ENCODE measurements at regions not wholly inside any gene's neighbourhood (a gene's known extent, or its start where the extent isn't known, plus 50 kb on each side); places are given as distances from the start of the nearest gene placed in this dataset.

DNA sequence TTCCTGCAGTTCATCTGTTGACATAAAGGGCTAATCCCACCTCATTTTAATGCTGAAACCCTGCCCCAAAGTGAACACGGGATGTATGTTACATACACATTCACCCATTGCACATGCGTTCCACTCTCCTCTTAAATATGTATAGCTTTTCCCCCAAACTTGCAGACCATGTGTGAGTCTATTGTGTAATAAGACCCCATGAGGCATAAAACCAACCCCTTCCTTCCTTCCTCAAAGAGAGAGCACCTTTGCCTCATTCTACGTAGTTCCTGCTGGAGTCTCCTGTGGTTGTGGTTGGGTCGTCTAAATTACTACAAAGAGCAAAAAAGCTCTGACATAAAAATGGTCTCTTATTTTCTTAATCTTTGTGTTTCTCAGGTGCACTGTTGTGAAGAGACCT, 345.7 kb upstream of the KLF6 start:
- intact Hi-C loops (cut with micrococcal nuclease), result loop anchor here (1.0 to 10.0 kb wide), 13 partner anchors 56 to 1164 kb away; no protein-coding TSS in a partner anchor

DNA sequence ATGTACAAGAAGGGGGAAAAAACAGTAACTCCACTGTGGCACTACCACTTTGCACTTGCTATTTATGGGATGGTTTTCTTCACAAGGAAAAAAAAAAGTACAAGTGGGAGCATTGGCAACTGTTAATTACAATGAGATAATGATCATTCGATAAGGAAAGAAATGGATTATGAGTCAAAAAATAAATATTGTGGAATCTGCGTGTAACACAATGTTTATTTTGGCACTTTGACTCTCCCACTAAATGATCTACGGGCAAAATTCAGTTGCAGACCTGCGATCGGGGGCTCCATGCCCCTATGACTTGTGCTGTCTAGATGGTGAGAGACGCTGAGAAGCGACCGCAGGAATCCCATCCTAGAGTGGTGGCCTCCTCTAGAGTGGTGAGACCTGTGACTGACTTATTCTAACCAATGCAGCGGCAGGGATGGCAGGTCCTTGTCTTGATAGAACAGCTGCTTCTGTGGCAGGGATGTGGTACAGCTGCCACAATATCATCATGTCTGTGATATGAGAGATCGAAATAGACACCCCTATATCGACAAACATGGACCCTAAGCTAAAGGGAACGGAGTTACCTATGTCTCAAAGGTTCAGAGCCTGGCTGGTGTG, 345.0 kb upstream of the KLF6 start:
- intact Hi-C loops (cut with micrococcal nuclease), result loop anchor here (2.0 to 10.0 kb wide), 8 partner anchors 55 to 1165 kb away; no protein-coding TSS in a partner anchor

DNA sequence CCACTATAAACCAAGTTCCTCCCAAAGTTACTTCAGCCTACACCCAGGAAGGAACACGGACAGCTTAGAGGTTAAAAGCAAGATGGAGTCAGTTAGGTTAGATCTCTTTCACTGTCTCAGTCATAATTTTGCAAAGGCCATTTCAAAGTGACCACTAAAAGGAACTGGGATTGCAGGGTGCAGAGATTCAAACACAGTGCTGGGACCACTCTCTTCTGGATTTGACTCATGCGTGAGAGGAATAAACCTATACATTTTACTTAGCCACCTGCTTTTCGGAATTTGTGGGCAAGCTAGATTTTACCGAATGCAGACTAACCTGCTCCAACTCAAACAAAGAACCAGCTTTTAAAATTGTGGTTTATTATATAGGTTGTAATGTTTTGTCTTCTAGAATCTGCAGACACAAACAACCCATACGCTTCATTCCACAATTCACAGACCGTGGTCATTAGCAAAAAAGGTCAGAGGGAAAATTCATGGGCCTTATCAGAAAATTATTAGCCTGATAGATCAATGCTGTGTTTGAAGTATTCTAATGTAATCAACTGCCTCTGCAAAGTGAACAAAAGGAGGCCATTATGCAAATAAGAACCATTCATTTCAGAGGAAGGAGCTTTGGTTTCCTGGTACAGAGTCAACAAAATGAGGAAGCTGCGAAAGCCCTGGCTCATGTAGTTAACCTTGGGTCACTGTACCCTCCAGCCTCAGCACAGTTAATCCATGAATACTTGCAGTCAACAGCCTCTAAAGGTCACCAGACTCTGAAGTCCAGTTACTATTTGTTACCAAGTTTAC, 342.7 kb upstream of the KLF6 start:
- intact Hi-C loops (cut with micrococcal nuclease), result no loop called here

DNA sequence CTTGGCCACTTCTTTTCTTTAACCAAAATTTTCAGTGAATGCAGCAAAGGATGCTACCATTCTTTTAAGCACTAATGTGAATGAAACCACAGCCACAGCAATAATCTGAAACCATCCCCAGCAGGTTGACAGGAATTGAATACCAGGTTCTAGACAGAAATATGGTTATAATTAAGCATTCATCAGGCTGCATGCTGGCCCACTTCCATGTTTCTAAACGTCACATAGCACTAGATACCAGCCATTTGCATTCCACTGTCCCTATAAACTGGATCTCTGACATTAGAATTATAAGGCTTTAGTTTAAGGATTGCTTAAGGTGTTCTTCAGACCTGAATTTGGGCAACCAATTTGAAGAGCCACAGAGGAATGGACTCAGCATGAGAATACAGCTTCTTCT, 340.8 kb upstream of the KLF6 start:
- intact Hi-C loops (cut with micrococcal nuclease), result no loop called here

DNA sequence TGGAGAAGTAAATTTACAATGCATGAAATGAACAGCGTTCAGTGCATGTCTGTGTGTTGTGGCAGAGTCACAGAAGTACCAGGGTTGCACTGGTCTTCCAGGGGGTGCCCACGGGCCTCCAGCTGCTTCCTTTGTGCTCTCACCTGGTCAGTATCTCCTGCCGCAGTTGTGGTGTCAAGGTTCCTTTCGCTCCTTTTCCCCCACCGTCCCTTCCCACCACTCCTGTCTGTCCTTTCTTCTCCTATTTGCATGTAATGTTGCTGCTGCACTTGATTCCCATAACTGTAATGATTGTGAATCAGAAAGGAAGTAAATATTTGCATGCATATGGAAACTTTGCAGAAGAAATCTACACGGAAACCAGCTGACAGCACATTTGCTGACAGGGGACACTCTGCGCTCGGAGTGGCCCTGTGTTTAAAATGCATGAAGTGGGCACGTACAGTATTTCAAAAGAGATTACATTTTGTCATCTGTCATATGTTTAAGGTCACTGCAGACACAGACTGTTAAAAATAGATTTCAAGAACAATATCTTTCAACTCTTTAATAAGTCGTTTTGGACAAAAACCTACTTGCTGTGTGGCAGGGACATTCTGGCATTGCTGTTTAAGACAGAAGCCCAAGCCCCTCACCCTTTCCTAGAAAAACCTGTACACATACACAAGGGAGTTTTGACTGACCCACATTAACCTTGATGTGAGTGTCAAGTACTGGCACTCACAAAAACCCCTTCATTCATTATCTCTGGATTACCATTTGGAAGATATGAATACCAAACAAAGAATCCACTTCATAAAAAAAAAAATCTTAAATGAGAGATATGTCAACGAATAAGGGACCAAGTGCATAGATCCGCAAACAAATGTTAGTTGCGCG, 336.7 kb upstream of the KLF6 start:
- intact Hi-C loops (cut with micrococcal nuclease), result no loop called here

DNA sequence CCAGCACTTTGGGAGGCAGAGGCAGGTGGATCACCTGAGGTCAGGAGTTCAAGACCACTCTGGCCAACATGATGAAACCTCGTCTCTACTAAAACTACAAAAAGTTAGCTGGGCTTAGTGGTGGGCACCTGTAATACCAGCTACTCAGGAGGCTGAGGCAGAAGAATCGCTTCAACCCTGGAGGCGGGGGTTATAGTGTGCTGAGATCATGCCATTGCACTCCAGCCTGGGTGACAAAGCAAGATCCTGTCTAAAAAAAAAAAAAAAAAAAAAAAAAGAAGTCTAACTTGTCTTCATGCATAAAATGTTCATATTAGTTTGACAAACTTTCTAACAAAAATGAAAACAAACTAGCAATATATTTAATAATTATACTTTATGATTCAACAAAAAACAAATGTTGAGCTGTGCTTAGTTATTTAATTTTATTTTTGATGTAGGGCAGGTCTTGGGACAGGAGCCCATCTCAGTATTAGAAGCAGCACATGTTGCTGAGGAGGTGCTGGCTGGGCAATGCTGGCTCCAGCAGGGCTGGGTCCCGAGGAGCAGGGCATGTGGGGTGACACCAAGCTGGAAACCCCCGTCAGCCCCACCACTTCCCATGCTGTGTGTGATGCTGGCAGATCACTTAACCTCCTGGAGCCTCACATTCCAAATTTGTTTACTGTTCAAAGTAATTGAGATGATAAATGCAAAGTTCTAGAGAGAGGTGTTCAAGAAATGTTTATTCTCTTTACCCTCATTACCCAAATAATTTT, 335.3 kb upstream of the KLF6 start:
- intact Hi-C loops (cut with micrococcal nuclease), result no loop called here

DNA sequence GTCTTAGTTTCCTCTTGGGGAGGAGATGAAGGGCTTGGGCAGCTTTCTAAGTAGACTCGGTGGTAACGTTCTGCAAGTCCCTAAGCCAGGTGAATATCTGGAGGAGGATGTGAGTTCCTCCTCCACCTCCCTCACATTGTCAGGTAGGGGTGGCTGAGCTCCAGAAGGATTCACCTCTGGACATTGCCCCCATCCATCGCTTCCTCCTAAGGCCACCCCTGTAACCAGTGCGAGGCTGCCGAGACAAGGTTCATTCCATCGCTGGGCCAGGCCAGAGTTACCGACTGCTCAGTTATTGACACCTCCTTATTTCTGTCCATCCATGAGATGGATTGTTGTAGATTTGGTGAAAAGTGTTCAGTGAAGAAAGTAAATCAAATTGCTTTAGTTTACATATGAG, 334.1 kb upstream of the KLF6 start:
- intact Hi-C loops (cut with micrococcal nuclease), result no loop called here

DNA sequence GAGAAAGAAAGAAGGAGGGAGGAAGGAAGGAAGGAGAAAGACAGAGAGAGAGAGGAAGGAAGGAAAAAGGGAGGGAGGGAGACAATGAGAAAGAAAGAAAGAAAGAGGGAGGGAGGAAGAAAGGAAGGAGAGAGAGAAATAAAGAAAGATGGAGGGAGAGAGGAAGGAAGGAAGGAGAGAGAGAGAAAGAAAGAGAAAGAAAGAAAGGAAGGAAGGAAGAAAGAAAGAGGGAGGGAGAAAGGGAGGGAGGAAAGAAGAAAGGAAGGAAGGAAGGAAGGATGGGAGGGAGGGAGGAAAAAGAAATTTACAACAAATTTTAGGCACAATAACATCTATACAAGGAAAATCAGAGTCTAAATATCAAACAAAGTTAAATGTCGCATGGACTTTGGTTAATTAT, 332.6 kb upstream of the KLF6 start:
- intact Hi-C loops (cut with micrococcal nuclease), result no loop called here

DNA sequence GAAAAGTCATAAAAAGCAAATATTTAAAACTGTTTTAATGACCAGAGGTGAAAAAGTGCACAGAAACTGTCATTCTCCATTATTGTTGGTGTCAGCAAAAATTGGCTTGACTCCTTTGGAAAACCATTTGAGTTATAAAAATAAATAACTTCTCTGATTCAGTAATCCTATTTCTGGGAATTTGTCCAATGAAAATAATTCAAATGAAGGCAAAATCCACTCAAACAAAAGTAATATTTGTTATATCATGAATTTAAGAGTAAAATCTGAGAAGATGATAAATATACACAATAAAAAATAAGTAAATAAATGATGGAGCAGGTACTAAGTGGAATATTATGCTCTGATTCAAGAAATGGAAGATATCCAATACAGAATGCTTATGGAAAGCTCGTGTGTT, 326.6 kb upstream of the KLF6 start:
- intact Hi-C loops (cut with micrococcal nuclease), result no loop called here

DNA sequence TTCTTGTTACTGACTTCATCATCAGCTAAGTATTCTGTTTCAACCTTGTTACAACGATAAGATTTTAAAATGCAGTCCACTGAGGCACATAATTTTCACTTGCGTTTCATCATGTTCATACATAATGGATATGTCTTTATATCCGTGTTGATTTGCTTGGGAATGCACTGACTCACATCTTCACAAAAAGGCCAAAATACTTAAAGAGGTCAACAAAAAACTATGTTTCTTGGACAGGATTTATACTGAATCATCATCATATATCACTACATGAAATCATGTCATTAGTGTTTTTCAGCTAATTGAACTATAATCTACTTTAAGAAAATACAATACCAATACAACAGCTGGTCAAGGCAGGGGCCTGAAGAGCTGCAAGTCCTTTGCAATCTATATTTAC, 324.5 kb upstream of the KLF6 start:
- intact Hi-C loops (cut with micrococcal nuclease), result no loop called here

DNA sequence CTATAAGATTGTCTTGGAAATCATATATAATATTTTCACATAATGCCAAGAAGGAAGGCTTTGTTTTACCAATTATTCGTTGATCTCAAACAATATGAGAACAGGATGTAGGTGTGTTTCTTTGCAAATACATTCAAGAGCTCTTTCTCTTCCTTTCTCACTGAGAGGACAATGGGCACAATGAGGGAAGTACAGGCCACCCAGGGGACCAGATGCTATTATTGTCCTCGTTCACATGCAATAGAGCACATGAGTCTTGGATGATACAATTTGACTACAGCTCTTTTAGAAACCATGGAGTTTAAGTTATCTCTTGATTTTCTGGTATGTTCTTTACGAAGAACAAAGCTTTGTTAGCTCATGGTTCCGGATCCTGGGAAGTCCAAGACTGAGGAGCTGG, 323.7 kb upstream of the KLF6 start:
- intact Hi-C loops (cut with micrococcal nuclease), result no loop called here

DNA sequence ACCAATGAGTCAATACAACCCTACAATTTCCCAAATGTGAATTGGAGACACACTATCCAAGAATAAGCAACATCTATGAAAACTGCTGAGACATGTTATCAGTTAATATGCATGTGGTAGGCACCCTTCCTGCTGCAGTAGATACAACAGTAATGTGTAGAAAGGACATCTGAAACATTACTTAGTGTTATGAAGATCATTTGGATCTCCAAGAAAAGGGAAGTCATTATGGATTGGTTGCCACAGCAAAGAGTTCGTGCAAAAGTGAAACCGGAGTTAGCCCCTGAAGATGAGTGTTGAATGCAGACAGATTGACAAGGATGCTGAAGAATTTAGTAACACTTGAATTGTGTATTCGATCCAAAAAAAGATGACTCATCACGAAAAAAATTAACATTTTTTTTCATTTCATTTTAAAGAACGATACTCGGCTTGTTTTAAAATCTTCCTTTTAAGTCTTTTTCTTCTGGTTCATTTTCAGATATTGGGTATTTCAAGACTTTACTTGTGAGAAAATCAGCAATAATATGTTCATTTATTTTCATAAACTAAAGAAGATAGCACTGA, 322.4 kb upstream of the KLF6 start:
- intact Hi-C loops (cut with micrococcal nuclease), result no loop called here

DNA sequence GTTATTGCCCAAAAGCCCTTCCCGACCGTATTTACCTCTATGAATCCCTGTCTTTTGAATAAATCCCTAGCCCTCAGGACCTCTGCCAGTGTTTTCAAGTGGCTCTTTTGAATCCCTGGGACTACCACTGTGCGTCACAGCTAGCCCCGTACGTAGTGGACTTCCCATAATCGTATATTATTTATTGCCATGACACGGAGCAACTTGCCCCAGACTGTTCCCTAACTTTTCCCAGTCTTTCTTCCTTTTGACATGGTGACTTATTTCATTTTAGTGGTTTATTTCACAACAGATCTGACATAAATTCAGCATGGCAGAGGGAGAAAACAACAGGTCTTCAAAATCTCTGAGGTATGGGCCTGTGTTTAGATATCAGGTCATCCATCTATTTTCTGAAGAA, 318.6 kb upstream of the KLF6 start:
- intact Hi-C loops (cut with micrococcal nuclease), result no loop called here

DNA sequence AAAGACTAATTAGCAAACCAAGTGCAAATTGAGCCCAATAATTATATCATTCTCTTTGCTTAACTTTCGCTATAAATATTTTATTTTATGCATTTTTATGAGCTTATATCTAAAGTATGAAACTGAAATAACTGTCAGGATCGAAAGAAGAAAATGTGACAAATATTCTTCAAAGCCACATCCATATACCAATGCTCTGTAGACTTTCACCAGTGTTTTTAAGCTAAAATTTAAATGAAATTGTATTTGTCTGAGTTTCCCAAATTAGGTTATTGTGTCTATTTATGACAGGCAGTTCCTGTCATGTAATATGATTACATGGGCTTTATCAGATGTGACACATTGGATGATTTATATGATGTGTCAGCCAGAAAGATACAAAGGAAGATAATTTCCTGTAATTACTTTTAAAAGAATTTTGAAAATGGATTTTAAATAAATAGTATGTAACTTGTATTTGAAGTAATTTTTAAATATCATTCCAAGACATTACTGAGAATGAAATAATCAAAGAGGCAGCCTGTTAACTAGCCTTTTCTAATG, 317.9 kb upstream of the KLF6 start:
- intact Hi-C loops (cut with micrococcal nuclease), result no loop called here

DNA sequence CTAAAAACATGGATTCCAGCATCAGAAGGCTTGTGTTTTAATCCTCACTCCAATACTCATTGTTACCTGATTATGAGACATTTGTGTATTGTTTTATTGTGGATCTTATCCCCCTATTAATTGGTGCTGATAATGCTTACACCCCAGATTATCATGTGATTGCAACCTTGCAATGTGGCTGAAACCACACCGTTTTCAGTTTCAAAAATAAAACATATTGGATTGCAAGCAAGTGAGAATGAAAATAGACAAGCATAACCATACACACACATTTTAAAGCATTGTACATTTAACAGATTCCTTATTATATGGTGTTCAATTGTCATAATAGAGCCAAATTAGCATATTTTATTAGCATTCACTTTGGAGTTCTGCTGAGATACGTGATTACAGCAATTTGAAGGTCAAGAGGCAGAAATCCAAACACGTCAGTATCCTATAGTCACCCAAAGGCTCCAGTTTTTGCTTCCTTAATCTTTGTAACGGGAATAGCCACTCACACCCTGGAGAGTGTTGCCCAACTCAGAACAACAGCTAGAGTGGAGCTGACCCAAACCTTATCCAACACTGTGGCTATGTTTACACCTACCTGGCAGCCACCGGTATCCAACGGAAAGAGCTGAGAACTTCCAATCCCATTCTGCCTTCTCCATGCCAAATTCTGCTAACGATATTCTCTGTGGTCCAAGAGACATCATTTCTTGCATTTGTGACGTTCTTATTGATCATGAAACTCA, 317.1 kb upstream of the KLF6 start:
- intact Hi-C loops (cut with micrococcal nuclease), result no loop called here

DNA sequence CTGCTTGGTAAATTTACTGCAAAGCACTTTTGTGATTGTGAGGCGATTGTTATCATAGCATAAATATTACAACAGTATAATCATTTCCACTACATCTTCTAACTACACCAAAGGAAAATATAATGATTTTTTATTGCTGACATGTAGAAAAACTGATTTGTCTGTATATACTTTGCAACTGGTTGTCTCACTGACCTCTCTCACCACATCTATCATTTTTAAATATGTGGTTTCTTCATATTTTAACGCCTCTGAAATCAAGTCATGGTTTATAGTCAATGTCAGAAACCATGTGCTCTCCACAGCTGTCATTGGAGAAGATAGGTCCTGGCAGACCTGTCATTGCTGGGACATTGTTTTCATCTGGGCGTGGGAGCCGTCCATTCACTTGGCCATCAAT, 315.4 kb upstream of the KLF6 start:
- intact Hi-C loops (cut with micrococcal nuclease), result no loop called here

DNA sequence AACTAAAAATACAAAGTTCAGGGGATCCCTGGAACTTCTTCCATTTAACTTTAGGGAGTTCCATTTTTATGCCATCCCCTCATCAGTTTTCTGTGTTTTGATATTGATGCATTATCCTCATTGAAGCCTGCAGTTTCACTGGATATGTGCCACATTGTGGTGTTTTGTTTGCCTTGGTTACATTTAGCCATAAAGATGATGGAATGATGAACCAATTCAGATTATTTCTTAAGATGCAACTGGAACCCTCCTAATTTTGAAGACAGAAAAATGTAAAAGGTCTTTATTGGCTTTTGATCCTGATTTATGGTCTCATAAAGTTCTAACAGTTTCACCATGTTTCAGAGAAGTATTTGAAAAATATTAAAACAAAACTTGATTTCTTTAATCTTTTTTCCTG, 314.2 kb upstream of the KLF6 start:
- intact Hi-C loops (cut with micrococcal nuclease), result no loop called here

DNA sequence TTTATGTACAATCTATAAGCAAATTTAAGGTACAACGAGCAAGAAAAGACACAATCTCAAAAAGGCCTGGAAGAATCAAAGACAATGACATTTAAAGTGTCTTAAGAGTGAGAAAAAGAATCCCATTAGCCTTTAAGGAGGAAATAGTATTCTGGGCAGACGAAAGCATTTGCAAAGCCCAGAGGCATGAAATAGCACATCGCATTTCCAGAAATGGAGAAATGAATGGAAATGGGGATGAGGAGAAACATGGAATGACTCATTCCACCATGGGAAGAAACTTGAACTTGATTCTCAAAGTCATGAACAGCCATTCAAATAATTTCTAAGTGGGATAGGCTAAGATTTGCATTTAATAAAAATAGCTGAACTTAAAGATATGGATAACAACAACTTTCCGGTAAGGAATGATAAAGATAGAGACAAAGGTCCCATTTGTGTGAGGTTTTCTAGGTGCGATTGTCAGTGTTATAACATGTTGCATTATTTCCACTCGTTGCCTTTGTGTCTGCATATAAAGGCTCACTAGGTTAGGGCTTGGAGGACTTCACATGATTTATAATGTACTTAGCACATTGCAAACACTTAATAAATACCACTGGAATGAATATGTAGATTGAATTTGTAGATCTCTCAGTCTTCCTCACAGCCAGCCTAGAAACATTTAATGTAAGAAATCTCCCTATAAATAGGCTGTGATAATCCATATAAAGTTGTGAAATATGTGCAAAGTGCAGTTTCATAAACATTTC, 310.3 kb upstream of the KLF6 start:
- intact Hi-C loops (cut with micrococcal nuclease), result no loop called here

DNA sequence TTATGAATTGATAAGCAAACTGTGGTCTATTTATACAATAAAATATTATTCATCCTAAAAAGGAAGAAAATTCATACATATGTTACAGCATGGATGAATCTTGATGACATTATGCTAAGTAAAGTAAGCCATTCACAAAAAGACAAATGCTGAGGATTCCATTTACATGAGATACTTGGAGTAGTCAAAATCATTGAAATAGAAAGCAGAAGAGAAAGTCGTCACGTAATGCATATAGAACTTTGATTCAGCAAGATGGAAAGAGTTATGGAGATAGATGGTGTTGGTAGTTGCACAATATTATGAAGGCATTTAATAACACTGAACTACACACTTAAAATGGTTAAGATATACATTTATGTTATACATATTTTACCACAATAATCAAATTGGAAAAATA, 309.7 kb upstream of the KLF6 start:
- intact Hi-C loops (cut with micrococcal nuclease), result no loop called here
